ENCODE measurements at regions not wholly inside any gene's neighbourhood (a gene's known extent, or its start where the extent isn't known, plus 50 kb on each side); places are given as distances from the start of the nearest gene placed in this dataset.

DNA sequence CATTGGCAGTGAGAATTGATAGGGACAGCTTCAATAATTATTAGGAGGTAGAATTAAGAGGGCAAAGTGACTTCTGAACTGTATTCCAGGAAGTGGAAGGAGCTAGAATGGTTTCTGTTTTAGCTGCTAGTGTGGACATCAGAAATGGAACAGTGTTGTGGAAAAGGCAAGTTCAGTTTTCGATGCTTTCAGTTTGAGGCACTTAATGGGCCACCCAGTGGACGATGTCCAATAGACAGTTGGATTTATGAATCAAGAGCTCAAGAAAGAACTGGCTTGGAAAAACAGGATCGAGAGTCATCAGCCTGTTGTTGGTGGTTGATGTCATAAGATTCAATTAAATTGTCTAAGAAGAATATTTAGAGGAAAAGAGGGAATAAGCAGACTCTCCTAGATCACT, 136.3 kb downstream of the DYRK2 start:
- no peak for TF ChIP-seq ZNF561 (tag by site-specific recombination; IDR thresholded peaks at IDR 0.05; ENCODE audit: borderline replicate concordance)
- POLR2A ChIA-PET = no interaction called here

GRCh38 chr12:67786086-67786485, 137.5 kb downstream of the DYRK2 start:
- H3K4me3 ChIP-seq (ENCODE audit: low read depth, low read length) = no peak overlapping the region
- no peaks in the 10 kb centered on the region for H3K36me3 ChIP-seq (ENCODE audit: control insufficient read depth in 2 of 2, insufficient read depth in 1 of 2, low read length in 2 of 2)
- no peak overlapping the region for H3K27ac ChIP-seq (ENCODE audit: extremely low read depth, low read depth, low read length)
- POLR2A ChIA-PET = no interaction called here
- TF ChIP-seq ZNF280D (tag by site-specific recombination; IDR thresholded peaks at IDR 0.05) (no peak), SALL2 (tag by site-specific recombination; IDR thresholded peaks at IDR 0.05; ENCODE audit: borderline replicate concordance) (no peak), WT1 (tag by site-specific recombination; IDR thresholded peaks at IDR 0.05) (no peak), ZNF311 (tag by site-specific recombination; IDR thresholded peaks at IDR 0.05; ENCODE audit: borderline replicate concordance) (no peak), GLIS2 (tag by site-specific recombination; IDR thresholded peaks at IDR 0.05) (no peak)
- TF ChIP-seq, protein P1, sequence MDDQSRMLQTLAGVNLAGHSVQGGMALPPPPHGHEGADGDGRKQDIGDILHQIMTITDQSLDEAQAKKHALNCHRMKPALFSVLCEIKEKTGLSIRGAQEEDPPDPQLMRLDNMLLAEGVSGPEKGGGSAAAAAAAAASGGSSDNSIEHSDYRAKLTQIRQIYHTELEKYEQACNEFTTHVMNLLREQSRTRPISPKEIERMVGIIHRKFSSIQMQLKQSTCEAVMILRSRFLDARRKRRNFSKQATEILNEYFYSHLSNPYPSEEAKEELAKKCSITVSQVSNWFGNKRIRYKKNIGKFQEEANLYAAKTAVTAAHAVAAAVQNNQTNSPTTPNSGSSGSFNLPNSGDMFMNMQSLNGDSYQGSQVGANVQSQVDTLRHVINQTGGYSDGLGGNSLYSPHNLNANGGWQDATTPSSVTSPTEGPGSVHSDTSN (CRISPR knock-in tag; IDR thresholded peaks at IDR 0.05) = no peak
- no peaks in the 10 kb centered on the region for H3K4me1 ChIP-seq (ENCODE audit: control insufficient read depth, insufficient read depth, low read length)
- no peaks in the 10 kb centered on the region for H3K9me3 ChIP-seq (ENCODE audit: control insufficient read depth, insufficient read depth, low read depth, low read length)
- CTCF ChIA-PET = no interaction called here

More for the DNA sequence above, 136.3 kb downstream of the DYRK2 start:
- CTCF ChIA-PET = interaction anchor here (0.6 kb wide), 2 partner anchors 165 to 632 kb away, joined by 3 read pairs; no protein-coding TSS in a partner anchor
- Histone ChIP-seq H3K27ac (ENCODE audit: extremely low read depth, low read depth, low read length) (no peak overlapping the region), H3K36me3 (ENCODE audit: control insufficient read depth in 2 of 2, insufficient read depth in 1 of 2, low read length in 2 of 2) (no peaks in the 10 kb centered on the region), H3K9me3 (ENCODE audit: control insufficient read depth, insufficient read depth, low read depth, low read length) (no peaks in the 10 kb centered on the region), H3K4me3 (ENCODE audit: low read depth, low read length) (no peak overlapping the region), H3K4me1 (ENCODE audit: control insufficient read depth, insufficient read depth, low read length) (no peaks in the 10 kb centered on the region)

- ChIA-PET CTCF (no interaction called here), POLR2A (no interaction called here)
- Histone ChIP-seq H3K4me1 (ENCODE audit: control insufficient read depth, insufficient read depth, low read length) (no peaks in the 10 kb centered on the region), H3K27ac (ENCODE audit: extremely low read depth, low read depth, low read length) (no peak overlapping the region), H3K36me3 (ENCODE audit: control insufficient read depth in 2 of 2, insufficient read depth in 1 of 2, low read length in 2 of 2) (no peaks in the 10 kb centered on the region), H3K9me3 (ENCODE audit: control insufficient read depth, insufficient read depth, low read depth, low read length) (no peaks in the 10 kb centered on the region), H3K4me3 (ENCODE audit: low read depth, low read length) (no peak overlapping the region)
- TF ChIP-seq ZNF48 (tag by site-specific recombination; IDR thresholded peaks at IDR 0.05) = no peak
- TF ChIP-seq ZNF530 (tag by site-specific recombination; IDR thresholded peaks at IDR 0.05; ENCODE audit: low read depth) = no peak
- TF ChIP-seq ZNF433 (tag by site-specific recombination; IDR thresholded peaks at IDR 0.05; ENCODE audit: low read depth) = no peak
- TF ChIP-seq SETDB1 (IDR thresholded peaks at IDR 0.05; ENCODE audit: insufficient read length, low read length) = no peak
- TF ChIP-seq, protein P2, sequence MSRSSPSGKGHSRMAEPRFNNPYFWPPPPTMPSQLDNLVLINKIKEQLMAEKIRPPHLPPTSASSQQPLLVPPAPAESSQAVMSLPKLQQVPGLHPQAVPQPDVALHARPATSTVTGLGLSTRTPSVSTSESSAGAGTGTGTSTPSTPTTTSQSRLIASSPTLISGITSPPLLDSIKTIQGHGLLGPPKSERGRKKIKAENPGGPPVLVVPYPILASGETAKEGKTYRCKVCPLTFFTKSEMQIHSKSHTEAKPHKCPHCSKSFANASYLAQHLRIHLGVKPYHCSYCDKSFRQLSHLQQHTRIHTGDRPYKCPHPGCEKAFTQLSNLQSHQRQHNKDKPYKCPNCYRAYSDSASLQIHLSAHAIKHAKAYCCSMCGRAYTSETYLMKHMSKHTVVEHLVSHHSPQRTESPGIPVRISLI (tag by site-specific recombination; IDR thresholded peaks at IDR 0.05) = no peak
- no peak for TF ChIP-seq ZBTB10 (tag by site-specific recombination; IDR thresholded peaks at IDR 0.05)
Measured at GRCh38 chr12:67788118-67788517, 139.6 kb downstream of the DYRK2 start.

All from HEK293 (cell line).